SK-N-SH treated with all-trans-retinoic acid at 6 μM for 48 hours (cell line): ENCODE measurements at regions not wholly inside any gene's neighbourhood (a gene's known extent, or its start where the extent isn't known, plus 50 kb on each side); places are given as distances from the start of the nearest gene placed in this dataset.

Experiments used
- ARNTL ChIP-seq: fragments of 450-650 bp; formaldehyde crosslinking; IDR thresholded peaks from 2 replicates; pipeline ENCODE4 v1.5.0; 2020; ENCODE audit warnings: low read depth, mild to moderate bottlenecking, moderate library complexity, borderline replicate concordance
- CREB5 ChIP-seq: fragments of 250-450 bp; sonication (Bioruptor Pico); IDR thresholded peaks from 2 replicates; pipeline ENCODE4 v1.5.1; 2020; ENCODE audit warnings: low read depth, mild to moderate bottlenecking, moderate library complexity

GRCh38 chr14:83355609-83356008 is 1822.0 kb upstream of the SEL1L start:
- TF ChIP-seq ARNTL (CRISPR knock-in tag) (no peak), CREB5 (CRISPR knock-in tag) (no peak)
